ENCODE measurements at regions not wholly inside any gene's neighbourhood (a gene's known extent, or its start where the extent isn't known, plus 50 kb on each side); places are given as distances from the start of the nearest gene placed in this dataset.

- Mint-ChIP-seq H3K27me3 (ENCODE audit: low read depth) (no peaks in the 10 kb centered on the region), H3K9me3 (no peaks in the 10 kb centered on the region), H3K36me3 (no peaks in the 10 kb centered on the region), H3K4me1 (peaks cover 7% of the 10 kb centered on the region), H3K4me3 (no peak overlapping the region), H3K27ac (no peak overlapping the region)
- ChIA-PET CTCF (no interaction called here), POLR2A (no interaction called here)
- TF ChIP-seq ZNF121 (CRISPR knock-in tag; IDR thresholded peaks at IDR 0.05) (no peak), NFE2L1 (CRISPR knock-in tag; IDR thresholded peaks at IDR 0.05) (no peak), RORB (CRISPR knock-in tag; IDR thresholded peaks at IDR 0.05) (no peak), E2F4 (CRISPR knock-in tag; IDR thresholded peaks at IDR 0.05; ENCODE audit: borderline replicate concordance, low read depth) (no peak)
- DNase-seq (ENCODE audit: low spot score) (no peak), ATAC-seq (no peak)
These were observed 770.8 kb upstream of the SLITRK6 start for GRCh38 chr13:86569974-86570373.

DNA sequence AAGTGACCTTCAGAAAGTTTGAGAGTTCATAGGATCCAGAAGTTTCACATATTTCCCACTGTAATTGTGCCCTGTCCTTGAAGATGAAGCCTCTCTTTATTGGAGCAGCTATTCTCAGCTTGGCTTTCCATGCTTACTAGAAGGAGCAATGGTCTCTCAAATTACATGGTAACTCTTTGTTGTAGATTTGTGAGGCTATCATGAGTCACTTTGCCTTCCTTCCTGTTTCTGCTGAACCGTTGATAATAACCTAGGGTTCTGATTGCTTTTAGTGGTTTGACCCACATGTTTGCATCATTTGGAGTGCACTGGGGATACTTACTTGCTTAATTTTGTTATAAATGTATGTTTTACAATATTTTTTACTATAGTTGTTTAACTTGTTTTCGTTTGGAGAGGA, 772.9 kb upstream of the SLITRK6 start:
- no peaks in the 10 kb centered on the region for H3K9me3 Mint-ChIP-seq
- H3K27ac Mint-ChIP-seq: no peak overlapping the region; the same call in 1 of the 2 replicates
- no peak overlapping the region for H3K4me3 Mint-ChIP-seq
- no peaks in the 10 kb centered on the region for H3K27me3 Mint-ChIP-seq (ENCODE audit: low read depth)
- ATAC-seq (no peak), DNase-seq (ENCODE audit: low spot score) (no peak)
- H3K36me3 Mint-ChIP-seq: no peaks in the 10 kb centered on the region
- ChIA-PET POLR2A (no interaction called here), CTCF (no interaction called here)
- H3K4me1 Mint-ChIP-seq: peaks cover 7% of the 10 kb centered on the region
- TF ChIP-seq, protein P1, sequence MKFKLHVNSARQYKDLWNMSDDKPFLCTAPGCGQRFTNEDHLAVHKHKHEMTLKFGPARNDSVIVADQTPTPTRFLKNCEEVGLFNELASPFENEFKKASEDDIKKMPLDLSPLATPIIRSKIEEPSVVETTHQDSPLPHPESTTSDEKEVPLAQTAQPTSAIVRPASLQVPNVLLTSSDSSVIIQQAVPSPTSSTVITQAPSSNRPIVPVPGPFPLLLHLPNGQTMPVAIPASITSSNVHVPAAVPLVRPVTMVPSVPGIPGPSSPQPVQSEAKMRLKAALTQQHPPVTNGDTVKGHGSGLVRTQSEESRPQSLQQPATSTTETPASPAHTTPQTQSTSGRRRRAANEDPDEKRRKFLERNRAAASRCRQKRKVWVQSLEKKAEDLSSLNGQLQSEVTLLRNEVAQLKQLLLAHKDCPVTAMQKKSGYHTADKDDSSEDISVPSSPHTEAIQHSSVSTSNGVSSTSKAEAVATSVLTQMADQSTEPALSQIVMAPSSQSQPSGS (CRISPR knock-in tag; IDR thresholded peaks at IDR 0.05; ENCODE audit: borderline replicate concordance, low read depth): no peak
- TF ChIP-seq TEAD4 (CRISPR knock-in tag; IDR thresholded peaks at IDR 0.05) (no peak), MXD4 (CRISPR knock-in tag; IDR thresholded peaks at IDR 0.05; ENCODE audit: borderline replicate concordance) (no peak), PRDM15 (CRISPR knock-in tag; IDR thresholded peaks at IDR 0.05) (no peak), MLX (CRISPR knock-in tag; IDR thresholded peaks at IDR 0.05) (no peak), SMAD3 (CRISPR knock-in tag; IDR thresholded peaks at IDR 0.05; ENCODE audit: borderline replicate concordance) (no peak), ZNF423 (CRISPR knock-in tag; IDR thresholded peaks at IDR 0.05) (no peak), PRRX2 (CRISPR knock-in tag; IDR thresholded peaks at IDR 0.05) (no peak), ZBTB21 (CRISPR knock-in tag; IDR thresholded peaks at IDR 0.05; ENCODE audit: borderline replicate concordance) (no peak), SP1 (CRISPR knock-in tag; conservative IDR thresholded peaks at IDR 0.05) (no peak), GTF2I (CRISPR knock-in tag; conservative IDR thresholded peaks at IDR 0.05) (no peak)
- TF ChIP-seq, protein P2, sequence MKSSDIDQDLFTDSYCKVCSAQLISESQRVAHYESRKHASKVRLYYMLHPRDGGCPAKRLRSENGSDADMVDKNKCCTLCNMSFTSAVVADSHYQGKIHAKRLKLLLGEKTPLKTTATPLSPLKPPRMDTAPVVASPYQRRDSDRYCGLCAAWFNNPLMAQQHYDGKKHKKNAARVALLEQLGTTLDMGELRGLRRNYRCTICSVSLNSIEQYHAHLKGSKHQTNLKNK (CRISPR knock-in tag; IDR thresholded peaks at IDR 0.05): no peak
- TF ChIP-seq, protein P3, sequence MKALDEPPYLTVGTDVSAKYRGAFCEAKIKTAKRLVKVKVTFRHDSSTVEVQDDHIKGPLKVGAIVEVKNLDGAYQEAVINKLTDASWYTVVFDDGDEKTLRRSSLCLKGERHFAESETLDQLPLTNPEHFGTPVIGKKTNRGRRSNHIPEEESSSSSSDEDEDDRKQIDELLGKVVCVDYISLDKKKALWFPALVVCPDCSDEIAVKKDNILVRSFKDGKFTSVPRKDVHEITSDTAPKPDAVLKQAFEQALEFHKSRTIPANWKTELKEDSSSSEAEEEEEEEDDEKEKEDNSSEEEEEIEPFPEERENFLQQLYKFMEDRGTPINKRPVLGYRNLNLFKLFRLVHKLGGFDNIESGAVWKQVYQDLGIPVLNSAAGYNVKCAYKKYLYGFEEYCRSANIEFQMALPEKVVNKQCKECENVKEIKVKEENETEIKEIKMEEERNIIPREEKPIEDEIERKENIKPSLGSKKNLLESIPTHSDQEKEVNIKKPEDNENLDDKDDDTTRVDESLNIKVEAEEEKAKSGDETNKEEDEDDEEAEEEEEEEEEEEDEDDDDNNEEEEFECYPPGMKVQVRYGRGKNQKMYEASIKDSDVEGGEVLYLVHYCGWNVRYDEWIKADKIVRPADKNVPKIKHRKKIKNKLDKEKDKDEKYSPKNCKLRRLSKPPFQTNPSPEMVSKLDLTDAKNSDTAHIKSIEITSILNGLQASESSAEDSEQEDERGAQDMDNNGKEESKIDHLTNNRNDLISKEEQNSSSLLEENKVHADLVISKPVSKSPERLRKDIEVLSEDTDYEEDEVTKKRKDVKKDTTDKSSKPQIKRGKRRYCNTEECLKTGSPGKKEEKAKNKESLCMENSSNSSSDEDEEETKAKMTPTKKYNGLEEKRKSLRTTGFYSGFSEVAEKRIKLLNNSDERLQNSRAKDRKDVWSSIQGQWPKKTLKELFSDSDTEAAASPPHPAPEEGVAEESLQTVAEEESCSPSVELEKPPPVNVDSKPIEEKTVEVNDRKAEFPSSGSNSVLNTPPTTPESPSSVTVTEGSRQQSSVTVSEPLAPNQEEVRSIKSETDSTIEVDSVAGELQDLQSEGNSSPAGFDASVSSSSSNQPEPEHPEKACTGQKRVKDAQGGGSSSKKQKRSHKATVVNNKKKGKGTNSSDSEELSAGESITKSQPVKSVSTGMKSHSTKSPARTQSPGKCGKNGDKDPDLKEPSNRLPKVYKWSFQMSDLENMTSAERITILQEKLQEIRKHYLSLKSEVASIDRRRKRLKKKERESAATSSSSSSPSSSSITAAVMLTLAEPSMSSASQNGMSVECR (CRISPR knock-in tag; IDR thresholded peaks at IDR 0.05; ENCODE audit: borderline replicate concordance): no peak
- TF ChIP-seq, protein P4, sequence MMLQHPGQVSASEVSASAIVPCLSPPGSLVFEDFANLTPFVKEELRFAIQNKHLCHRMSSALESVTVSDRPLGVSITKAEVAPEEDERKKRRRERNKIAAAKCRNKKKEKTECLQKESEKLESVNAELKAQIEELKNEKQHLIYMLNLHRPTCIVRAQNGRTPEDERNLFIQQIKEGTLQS (CRISPR knock-in tag; conservative IDR thresholded peaks at IDR 0.05): no peak
- TF ChIP-seq, protein P5, sequence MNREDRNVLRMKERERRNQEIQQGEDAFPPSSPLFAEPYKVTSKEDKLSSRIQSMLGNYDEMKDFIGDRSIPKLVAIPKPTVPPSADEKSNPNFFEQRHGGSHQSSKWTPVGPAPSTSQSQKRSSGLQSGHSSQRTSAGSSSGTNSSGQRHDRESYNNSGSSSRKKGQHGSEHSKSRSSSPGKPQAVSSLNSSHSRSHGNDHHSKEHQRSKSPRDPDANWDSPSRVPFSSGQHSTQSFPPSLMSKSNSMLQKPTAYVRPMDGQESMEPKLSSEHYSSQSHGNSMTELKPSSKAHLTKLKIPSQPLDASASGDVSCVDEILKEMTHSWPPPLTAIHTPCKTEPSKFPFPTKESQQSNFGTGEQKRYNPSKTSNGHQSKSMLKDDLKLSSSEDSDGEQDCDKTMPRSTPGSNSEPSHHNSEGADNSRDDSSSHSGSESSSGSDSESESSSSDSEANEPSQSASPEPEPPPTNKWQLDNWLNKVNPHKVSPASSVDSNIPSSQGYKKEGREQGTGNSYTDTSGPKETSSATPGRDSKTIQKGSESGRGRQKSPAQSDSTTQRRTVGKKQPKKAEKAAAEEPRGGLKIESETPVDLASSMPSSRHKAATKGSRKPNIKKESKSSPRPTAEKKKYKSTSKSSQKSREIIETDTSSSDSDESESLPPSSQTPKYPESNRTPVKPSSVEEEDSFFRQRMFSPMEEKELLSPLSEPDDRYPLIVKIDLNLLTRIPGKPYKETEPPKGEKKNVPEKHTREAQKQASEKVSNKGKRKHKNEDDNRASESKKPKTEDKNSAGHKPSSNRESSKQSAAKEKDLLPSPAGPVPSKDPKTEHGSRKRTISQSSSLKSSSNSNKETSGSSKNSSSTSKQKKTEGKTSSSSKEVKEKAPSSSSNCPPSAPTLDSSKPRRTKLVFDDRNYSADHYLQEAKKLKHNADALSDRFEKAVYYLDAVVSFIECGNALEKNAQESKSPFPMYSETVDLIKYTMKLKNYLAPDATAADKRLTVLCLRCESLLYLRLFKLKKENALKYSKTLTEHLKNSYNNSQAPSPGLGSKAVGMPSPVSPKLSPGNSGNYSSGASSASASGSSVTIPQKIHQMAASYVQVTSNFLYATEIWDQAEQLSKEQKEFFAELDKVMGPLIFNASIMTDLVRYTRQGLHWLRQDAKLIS (CRISPR knock-in tag; IDR thresholded peaks at IDR 0.05; ENCODE audit: borderline replicate concordance): no peak
- TF ChIP-seq, protein P6, sequence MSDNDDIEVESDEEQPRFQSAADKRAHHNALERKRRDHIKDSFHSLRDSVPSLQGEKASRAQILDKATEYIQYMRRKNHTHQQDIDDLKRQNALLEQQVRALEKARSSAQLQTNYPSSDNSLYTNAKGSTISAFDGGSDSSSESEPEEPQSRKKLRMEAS (CRISPR knock-in tag; IDR thresholded peaks at IDR 0.05): no peak

Measured in WTC11 (cell line).